ENCODE measurements at regions not wholly inside any gene's neighbourhood (a gene's known extent, or its start where the extent isn't known, plus 50 kb on each side); places are given as distances from the start of the nearest gene placed in this dataset.
A peak's percentile ranks its signal among the peaks of the same experiment; 100 is the strongest.

DNA sequence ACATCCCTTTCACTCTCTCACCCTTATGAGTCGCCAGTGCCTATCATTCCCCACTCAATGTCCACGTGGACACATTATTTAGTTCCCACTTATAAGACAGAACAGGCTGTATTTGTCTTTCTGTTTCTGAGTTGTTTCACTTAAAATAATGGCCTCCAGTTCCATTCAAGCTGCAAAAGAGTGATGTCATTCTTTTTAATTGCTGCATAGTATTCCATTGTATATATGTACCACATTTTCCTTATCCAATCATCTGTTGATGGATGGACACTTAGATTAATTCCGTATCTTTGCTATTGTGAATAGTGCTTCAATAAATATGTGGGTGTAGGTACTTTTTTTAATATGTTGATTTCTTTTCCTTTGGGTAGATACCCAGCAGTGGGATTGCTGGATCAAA is 79.1 kb downstream of the ZNF365 start:
- no peak for DNase-seq (ENCODE audit: low read depth, low spot score)
- in situ Hi-C loops (cut with HindIII; ENCODE audit: low pct_unique_long_range_greater_than_20kb, low sequenced_read_pairs): no loop called here

DNA sequence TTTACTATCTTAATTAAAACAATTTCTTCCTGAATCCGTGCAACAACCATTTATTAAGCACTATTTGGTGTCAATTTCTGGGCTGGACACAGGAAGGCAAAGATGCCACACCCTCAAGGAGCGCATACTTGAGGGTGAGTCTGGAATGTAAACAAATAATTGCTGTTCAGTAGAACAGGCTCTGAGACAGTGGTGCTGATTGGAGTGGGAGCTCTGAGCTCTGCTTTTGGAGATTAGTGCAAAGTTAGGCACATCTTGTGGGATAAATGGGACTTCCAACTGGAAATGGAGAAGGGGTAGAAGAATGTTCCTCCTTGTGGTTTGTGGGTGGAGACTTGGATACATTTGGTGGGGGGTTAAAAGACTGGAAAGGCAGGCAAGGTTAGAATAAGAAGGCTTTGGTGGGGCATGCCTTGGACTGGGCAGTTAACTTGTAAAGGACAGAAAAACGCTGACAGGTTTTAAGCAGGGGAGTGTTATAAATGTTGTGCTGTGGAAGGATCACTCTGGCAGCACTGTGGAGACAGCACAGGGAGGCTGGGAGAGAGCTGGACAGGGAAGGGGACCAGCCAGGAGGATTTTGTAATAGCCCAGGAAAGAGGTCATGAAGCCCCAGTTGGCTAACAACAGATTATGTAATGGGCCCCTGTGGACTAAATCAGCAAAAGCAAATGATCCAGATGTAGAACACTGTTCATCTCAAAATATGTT is 80.7 kb downstream of the ZNF365 start:
- in situ Hi-C loops (cut with HindIII; ENCODE audit: low pct_unique_long_range_greater_than_20kb, low sequenced_read_pairs): no loop called here
- DNase-seq (ENCODE audit: low read depth, low spot score): no peak

DNA sequence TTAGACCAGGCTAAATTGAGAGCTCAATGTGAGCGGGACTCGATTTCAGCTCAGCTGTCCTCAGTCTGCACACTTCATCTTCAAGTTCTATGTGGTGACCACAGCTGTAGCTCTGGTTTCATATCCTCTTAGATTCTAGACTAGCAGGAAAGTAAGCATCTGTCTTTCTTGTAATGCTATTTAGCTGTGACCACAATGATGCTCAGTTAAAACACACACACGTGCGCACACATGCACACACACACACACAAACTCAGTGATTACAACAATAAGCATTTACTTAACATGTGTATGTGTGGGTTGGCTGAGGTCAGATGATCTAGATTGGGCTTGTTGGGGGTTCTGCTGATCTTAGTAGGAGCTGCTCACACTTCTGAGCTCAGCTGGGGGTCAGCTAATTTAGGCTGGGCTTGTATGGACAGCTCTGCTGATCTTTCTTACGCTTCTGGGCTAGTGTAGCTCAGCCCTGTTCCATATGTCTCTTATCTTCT is 82.5 kb downstream of the ZNF365 start:
- in situ Hi-C loops (cut with HindIII; ENCODE audit: low pct_unique_long_range_greater_than_20kb, low sequenced_read_pairs): no loop called here
- no peak for DNase-seq (ENCODE audit: low read depth, low spot score)

DNA sequence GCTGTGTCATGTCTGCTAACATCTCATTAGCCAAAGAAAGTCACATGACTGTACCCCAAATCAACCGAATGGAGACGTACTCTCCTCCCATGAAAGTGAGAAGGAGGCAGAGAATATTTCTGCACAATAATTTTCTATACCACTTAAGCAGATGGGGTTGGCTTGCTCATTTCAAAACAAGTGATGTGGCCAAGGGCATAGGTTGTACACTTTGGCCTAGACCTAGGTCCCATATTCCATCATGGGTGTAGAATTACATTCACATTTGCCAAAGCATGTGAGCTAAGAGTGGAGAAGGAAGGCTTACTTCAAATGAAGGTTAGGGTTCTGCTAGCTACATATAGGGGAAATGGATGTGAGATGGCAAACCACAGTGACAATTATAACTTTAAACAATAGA is 83.0 kb downstream of the ZNF365 start:
- in situ Hi-C loops (cut with HindIII; ENCODE audit: low pct_unique_long_range_greater_than_20kb, low sequenced_read_pairs): no loop called here
- no peak for DNase-seq (ENCODE audit: low read depth, low spot score)

DNA sequence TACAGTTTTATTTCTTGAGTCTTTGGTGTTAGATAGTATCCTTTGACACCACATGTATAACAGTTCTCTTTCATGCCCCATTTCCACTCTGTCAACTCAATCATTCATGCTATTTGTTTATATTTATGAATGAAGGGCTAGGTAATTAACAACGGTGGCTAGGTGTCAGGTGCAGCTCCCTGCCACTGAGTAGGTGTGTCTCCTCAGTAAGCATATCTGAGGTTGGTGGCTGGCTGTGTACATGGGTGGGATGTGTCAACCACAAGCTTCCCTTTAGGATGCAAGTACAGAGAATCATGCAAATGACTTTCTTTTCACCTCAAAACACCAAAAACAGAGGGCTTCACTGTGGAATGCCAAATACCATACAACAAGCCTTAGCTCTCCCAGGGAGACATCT is 83.4 kb downstream of the ZNF365 start:
- no peak for DNase-seq (ENCODE audit: low read depth, low spot score)
- in situ Hi-C loops (cut with HindIII; ENCODE audit: low pct_unique_long_range_greater_than_20kb, low sequenced_read_pairs): no loop called here

DNA sequence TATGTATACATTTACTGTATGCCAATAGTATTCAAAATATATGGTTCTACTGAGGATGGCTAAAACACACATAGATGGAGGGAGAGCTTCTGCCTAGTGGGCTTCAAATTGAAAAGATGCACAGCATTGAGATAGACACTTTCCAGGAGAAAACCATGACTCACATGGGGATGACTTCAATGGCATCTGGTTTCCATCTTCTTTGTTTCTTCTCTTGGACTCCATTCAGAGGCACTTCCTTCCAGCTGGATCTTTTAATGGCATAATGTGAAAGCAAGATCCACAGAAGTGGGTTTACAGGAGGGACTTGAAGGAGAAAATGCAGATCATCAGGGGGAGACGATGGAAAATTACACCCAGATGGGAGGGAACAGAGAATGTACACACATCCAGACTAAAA is 84.9 kb downstream of the ZNF365 start:
- in situ Hi-C loops (cut with HindIII; ENCODE audit: low pct_unique_long_range_greater_than_20kb, low sequenced_read_pairs): no loop called here
- DNase-seq (ENCODE audit: low read depth, low spot score): peak; percentile 32

DNA sequence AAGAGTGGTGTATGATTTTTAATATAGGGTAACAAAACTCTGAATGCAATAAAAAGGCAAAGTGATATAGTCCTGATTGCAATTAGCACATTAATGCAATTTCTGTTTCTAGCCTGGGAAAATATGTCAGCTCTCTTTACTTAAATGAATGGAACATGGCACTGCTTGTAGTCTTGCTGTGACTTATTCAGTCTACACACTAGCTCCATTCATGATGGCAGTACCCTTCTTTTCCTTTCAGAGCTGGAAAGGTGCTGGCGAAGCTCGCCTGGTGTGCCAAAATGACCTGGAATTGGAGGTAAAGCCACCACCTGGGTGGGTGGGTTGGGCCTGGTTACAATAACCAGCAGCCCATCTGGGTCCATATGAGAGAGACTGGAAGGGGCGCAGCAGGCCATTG is 85.3 kb downstream of the ZNF365 start:
- in situ Hi-C loops (cut with HindIII; ENCODE audit: low pct_unique_long_range_greater_than_20kb, low sequenced_read_pairs): no loop called here
- DNase-seq (ENCODE audit: low read depth, low spot score): no peak

DNA sequence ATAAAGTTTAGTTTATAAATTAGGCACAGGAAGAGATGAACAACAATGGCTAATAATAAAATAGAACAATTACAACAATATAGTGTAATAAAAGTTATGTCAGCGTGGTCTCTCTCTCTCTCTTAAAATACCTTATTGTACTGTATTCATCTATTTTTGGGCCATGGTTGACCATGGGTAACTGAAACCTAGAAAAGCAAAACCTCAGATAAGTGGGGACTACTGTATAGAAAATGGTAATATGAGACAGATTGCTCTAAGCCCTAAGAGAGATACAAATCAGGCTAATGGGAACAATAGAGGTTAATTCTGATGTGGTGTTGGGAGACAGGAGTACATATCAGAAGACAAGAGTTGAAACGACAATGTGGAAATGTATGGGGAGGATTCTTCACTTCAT is 86.2 kb downstream of the ZNF365 start:
- DNase-seq (ENCODE audit: low read depth, low spot score): no peak

DNA sequence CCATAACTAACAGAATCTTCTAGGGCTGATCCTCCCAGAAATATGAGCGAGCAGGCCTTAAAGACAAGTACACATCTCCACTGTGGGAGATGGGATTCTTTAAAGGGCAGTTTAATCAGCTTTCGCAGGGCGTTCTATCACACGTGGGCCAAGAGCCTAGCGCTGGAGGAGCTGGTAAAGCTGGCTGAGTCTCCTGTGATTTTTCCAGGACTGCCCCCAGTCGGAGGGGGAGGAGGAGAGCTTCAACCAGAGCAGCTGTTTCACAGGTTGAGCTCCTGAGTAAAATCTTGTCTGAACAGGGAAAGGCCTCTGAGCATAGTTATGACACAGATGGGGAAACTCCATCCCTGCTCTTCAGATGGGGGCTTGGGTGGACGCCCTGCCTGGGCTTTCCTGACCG is 87.0 kb downstream of the ZNF365 start:
- in situ Hi-C loops (cut with HindIII; ENCODE audit: low pct_unique_long_range_greater_than_20kb, low sequenced_read_pairs): no loop called here
- no peak for DNase-seq (ENCODE audit: low read depth, low spot score)

More for the DNA sequence above, 86.2 kb downstream of the ZNF365 start:
- in situ Hi-C loops (cut with HindIII; ENCODE audit: low pct_unique_long_range_greater_than_20kb, low sequenced_read_pairs): no loop called here

DNA sequence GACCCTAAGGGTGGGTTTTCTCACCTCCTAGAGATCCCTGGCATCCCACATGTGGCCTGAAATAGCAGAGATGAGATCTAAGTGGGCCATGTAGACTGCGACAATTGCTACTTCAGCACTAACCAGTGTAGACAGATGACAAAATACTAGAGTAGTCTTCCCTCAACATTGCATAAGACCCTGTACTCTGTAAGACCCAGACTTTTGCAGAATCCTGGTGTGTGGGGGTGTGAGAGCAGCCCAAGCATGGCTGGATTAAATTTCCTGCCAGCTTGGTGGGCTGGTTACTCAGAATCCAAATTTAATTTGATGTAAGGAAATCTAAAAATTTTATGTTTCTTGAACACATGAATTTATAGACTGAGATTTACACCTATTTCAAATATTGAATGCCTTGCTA is 88.3 kb downstream of the ZNF365 start:
- DNase-seq (ENCODE audit: low read depth, low spot score): no peak
- in situ Hi-C loops (cut with HindIII; ENCODE audit: low pct_unique_long_range_greater_than_20kb, low sequenced_read_pairs): no loop called here

DNA sequence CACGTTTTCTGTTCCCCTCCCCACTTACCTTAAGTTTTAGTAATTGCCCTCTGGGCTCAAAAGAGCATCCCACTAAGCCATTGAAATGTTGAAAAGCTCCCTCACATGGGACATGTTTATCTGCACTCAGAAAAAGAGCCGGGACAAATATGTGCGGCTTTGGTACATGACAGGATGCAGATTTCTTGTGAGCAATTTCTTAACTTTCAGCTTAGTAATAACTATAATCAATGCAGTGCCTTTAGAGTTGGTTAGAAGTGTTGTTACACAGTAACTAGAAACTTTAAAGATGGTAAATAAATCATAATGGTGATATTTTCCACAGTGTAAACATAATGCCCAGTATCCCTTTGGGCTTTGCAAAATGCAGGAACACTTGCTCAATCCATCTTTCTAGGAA is 89.2 kb downstream of the ZNF365 start:
- in situ Hi-C loops (cut with HindIII; ENCODE audit: low pct_unique_long_range_greater_than_20kb, low sequenced_read_pairs): no loop called here
- no peak for DNase-seq (ENCODE audit: low read depth, low spot score)

DNA sequence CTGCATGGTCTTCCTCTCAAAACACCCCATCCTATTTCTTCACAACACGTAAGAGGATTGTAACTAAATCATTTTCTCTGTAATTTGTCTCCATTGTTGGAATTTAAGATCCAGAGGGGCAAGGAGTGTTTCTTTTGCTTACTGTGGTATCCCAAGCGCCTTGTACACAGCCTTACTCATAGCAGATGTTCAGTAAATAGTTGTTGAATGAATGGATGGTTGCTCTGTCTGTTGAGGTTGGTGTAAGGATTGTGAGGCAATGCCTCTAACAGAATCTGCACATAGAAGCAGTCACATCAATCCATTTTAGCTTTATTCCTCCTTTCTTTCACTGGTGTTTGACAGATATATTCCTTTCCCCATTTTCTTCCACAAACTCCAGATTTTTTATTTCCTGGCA is 90.1 kb downstream of the ZNF365 start:
- in situ Hi-C loops (cut with HindIII; ENCODE audit: low pct_unique_long_range_greater_than_20kb, low sequenced_read_pairs): no loop called here
- no peak for DNase-seq (ENCODE audit: low read depth, low spot score)

DNA sequence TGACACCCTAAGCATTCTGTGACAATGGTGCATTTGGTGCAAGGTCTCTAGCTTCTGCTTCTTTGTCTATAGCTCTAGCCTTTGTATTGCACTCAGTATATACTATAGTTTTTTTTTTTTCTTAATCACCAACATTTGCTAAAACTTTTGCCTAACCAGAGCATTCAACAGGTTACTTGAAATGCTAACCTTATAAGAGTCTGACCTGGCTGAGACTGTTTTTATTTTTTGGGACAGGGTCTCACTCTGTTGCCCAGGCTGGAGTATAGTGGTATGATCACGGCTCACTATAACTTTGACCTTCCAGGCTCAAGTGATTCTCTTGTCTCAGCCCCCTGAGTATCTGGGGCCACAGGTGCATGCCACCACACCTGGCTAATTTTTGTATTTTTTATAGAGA is 92.4 kb downstream of the ZNF365 start:
- in situ Hi-C loops (cut with HindIII; ENCODE audit: low pct_unique_long_range_greater_than_20kb, low sequenced_read_pairs): no loop called here
- DNase-seq (ENCODE audit: low read depth, low spot score): no peak

DNA sequence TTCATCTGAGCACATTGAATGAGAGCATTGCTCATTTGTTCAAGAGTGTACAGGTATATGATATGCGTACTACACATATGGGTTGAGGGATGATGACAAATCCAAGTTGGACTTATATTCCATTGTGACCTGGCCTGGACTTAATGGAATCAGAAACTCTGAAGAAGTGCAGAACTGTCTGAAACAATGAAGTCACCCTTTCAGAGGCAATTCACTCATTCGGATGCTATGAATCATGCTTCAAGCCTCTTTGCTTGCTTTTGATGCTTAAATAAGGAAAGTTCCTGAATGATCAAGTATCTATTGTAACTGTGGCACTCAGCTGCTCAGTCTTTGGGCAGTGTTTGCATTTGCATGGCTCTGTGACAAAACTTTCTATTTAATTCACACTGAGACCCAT is 93.4 kb downstream of the ZNF365 start:
- DNase-seq (ENCODE audit: low read depth, low spot score): no peak
- in situ Hi-C loops (cut with HindIII; ENCODE audit: low pct_unique_long_range_greater_than_20kb, low sequenced_read_pairs): no loop called here

DNA sequence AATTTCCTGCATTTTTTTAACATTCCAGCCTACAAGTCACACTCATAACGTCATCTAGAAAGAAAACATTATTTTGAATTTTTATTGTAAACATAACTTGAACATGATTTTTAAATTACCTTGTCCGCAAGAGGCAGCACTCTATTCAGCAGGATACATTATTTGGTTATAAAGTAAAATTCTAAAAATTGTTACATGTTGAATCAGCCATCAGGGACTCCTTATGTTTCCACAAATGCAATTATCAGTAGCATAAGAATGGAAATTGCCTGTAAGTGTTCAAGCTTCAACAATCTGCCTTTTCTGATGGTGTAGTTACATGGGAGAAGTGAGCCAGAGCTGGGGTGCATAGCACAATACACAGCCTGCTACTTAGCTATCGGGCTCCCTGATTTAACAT is 97.5 kb downstream of the ZNF365 start:
- DNase-seq (ENCODE audit: low read depth, low spot score): no peak
- in situ Hi-C loops (cut with HindIII; ENCODE audit: low pct_unique_long_range_greater_than_20kb, low sequenced_read_pairs): no loop called here

DNA sequence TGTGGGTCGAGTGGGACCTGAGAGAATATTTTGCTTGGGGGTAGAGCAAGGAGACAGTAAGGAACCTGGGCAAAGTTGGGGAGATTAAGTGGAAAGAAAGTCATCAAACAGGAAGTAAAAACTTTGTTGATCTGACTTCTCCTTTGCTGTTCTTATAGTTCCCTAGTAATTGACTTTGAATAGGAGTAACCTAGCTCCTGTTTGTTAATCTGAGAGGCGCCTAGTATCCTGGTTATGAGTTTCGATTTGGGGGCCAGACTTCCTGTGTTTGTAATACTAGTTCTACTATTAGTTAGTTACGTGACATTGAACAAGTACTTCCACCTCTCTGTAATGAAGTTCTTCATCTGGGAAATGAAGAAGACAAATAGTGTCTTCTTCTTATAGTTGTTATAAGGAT is 99.1 kb downstream of the ZNF365 start:
- in situ Hi-C loops (cut with HindIII; ENCODE audit: low pct_unique_long_range_greater_than_20kb, low sequenced_read_pairs): no loop called here
- DNase-seq (ENCODE audit: low read depth, low spot score): no peak

DNA sequence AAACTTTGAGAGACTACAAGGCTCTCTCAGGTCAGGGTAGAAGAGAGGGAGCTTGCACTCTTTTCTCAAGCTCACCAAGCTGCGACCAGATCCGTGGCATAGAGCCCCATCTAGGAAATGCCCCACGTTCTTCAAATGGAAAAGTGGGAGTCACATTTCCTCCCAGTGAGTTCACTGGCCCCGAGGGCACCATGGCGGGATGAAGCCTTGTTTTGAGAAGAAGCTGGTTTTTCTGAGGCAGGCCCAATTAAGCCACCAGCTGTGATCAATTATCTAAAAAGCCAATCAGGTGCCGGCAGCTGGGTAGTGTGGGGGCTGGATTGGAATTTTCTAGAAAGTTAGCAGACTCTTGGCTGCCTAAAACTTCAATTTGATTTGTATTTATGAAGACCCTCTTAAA is 101.4 kb downstream of the ZNF365 start:
- in situ Hi-C loops (cut with HindIII; ENCODE audit: low pct_unique_long_range_greater_than_20kb, low sequenced_read_pairs): no loop called here
- DNase-seq (ENCODE audit: low read depth, low spot score): no peak

DNA sequence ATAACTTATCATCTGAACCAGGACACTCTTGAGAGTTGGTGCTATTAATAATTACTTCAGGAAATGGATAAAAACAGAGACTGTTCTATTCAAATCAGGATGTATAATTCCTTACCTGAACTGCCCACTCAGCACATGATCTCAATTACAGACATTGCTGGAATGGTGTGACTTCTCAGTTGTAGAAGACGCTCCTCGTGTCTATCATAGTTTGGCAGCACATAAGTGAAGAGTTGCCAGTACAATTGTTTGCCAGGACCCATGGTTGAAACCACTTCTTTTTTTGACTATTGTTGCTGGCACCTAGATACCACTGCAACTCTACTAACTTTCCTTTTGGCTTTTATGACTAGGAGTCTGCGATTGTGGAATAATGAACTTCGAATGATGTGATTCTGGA is 105.4 kb downstream of the ZNF365 start:
- in situ Hi-C loops (cut with HindIII; ENCODE audit: low pct_unique_long_range_greater_than_20kb, low sequenced_read_pairs): no loop called here
- no peak for DNase-seq (ENCODE audit: low read depth, low spot score)

DNA sequence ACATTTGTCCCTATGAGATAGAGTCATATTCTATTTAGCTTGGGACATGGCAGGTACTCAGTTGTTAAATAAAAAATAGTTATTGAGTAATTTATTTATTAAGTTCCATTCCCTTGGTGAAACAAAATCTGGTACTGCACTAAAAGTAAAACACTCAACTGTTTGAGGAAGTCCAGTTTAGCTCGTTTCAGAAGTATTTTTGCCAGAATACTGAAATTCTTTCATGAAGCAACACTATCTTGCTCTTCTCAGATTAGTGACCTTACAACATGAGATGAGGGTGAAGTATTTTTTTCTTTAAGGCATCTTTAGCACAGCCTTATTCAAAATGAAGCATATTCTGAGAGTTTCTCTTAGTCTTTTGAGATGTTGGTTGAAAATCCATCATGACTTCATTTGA is 106.0 kb downstream of the ZNF365 start:
- no peak for DNase-seq (ENCODE audit: low read depth, low spot score)
- in situ Hi-C loops (cut with HindIII; ENCODE audit: low pct_unique_long_range_greater_than_20kb, low sequenced_read_pairs): no loop called here

DNA sequence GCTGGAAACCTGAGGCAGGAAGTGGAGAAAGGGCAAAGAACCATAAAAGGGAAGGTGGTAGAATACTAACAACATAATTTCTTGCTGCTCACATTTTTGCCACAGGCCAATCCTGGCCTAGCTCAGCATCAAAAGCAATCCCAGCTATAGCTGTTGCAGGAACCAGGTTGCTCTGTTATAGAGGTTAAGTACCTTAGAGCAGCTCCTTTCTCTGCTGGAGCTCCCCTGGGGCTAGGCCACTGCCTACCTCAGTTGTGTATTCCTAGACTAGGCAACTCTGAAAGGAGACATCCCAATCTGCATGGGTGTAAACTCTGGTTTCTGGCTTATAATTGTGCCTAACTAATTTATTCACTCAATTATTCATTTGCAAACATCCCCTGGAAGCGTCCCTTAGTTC is 108.4 kb downstream of the ZNF365 start:
- no peak for DNase-seq (ENCODE audit: low read depth, low spot score)
- in situ Hi-C loops (cut with HindIII; ENCODE audit: low pct_unique_long_range_greater_than_20kb, low sequenced_read_pairs): no loop called here

All from SK-MEL-5 (cell line).